Cardiac fibroblast (primary cell): ENCODE measurements at regions not wholly inside any gene's neighbourhood (a gene's known extent, or its start where the extent isn't known, plus 50 kb on each side); places are given as distances from the start of the nearest gene placed in this dataset.

ENCODE experiments used
- DNase-seq, 2 donors: peaks; one replicate each; pipeline versions ENCODE4 v3.0.0 to v3.0.0-alpha.2; 2010; ENCODE audit warnings: low read depth in 2 of 2
- H3K4me3 ChIP-seq, 2 donors: replicated peaks in 1 of 2; 1 replicate in 1 of 2; 2 replicates in 1 of 2; pipeline ENCODE4 v1.5.1; 2011; ENCODE audit warnings: low read depth in 2 of 2, low read length in 2 of 2, mild to moderate bottlenecking in 2 of 2, moderate library complexity in 1 of 2
- CTCF ChIP-seq: IDR thresholded peaks from one replicate; pipeline ENCODE4 v1.5.1; 2011; ENCODE audit warnings: low read depth, mild to moderate bottlenecking, low read length, inconsistent platforms

DNA sequence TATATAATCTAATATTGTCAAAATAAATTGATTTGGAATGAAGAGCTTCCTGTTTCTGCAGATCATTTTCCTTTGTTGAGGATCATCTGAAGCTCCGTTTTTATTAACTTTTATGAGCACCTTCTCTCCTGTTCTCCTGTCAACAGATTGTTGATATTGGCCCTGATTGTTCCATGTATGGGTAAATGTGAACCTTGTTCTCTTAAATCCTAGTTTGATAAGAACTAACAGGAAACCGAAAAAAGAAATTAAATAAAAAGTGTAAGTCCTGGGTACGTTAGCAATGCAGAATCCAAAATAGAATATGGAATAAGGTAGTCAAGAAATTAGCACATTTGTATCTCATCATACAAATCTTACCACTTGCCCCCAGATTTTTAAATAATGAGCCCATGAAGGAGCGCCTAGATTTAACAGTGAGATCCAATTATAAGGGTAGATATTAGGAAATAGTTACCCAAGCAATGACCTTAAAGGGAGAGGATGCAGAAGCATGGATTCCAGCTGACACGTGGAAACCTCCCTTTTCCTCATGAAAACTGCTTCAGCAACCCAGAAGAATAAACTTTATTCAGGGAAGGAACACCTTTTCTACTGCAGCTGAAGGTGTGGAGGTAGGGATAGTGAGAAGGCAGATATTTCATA lies 80.8 kb upstream of the PIK3R1 start:
- H3K4me3 ChIP-seq: no peak overlapping the region
- no peak for DNase-seq
- no peak for TF ChIP-seq CTCF

DNA sequence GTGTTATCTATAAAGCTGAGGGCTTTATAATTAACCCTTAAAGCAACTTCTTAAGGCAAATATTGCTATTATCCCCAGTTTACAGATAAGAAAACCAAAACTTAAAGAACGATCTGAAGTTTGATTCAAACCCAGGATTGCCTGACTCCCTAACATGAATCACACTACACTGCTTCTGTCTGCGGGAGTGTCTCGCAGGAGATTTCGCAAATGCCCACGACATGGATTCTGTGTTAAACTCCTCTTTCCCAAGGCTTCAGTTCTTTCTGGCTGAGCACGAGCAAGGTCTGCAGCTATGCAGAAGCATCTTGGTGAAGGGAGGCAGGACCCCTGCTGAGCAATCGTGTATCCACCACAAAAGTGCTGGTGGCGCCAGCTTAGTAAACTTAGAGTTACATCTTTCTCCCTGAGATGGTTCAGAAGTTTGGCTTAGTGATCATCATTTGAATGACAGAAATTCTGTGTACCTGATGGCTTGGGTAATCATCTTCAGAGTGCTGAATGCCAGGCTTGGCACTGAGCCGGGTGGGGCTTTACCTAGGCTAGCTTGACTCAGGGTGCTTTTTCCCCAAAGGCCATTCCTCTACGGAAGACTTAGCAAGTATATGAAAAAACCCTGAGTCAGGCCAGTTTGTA lies 81.4 kb upstream of the PIK3R1 start:
- peak in 1 of 2 donors; percentile 31 for DNase-seq
- no peak for TF ChIP-seq CTCF
- no peak overlapping the region for H3K4me3 ChIP-seq

DNA sequence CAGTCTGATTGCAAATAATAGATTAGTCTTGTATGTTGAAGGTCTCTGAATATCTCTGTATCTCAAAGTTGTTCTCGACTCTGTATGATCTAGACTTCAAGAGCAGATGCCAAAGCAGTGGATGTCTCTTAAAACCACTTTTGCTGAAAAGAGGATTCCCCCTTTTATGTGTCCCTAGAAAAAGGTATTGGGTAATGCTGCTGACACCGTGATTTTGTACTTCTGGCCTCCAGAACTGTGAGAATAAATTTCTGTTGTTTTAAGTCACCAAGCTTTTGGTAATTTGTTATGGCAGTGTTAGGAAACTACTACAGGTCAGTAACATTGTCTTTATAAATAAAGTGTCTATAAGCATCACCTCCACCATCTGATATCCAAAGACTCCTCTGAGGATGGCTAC lies 85.3 kb upstream of the PIK3R1 start:
- H3K4me3 ChIP-seq: no peak overlapping the region
- DNase-seq: no peak
- no peak for TF ChIP-seq CTCF

DNA sequence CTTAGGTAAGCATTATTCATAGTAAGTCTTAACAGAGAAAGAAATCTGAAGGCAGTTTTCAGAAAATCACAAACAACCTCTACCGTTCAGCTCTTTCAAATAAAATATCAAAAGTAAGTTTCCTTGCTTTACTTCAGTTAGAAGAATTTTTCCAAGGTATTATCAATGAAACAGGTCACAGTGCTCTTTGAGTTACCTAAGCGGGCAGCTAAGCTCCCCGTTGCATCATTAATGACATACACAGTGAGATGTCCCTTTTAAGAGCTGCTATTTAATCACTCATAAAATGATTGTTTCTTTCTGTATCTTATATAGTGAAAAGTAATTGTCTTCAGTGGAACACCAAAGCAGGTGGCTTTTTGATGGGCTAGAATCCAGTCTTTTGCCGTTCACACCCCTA lies 86.2 kb upstream of the PIK3R1 start:
- DNase-seq: no peak
- no peak overlapping the region for H3K4me3 ChIP-seq
- TF ChIP-seq CTCF: no peak

GRCh38 chr5:68126886-68127285 lies 88.7 kb upstream of the PIK3R1 start:
- no peak for TF ChIP-seq CTCF
- H3K4me3 ChIP-seq: no peak overlapping the region
- DNase-seq: no peak

DNA sequence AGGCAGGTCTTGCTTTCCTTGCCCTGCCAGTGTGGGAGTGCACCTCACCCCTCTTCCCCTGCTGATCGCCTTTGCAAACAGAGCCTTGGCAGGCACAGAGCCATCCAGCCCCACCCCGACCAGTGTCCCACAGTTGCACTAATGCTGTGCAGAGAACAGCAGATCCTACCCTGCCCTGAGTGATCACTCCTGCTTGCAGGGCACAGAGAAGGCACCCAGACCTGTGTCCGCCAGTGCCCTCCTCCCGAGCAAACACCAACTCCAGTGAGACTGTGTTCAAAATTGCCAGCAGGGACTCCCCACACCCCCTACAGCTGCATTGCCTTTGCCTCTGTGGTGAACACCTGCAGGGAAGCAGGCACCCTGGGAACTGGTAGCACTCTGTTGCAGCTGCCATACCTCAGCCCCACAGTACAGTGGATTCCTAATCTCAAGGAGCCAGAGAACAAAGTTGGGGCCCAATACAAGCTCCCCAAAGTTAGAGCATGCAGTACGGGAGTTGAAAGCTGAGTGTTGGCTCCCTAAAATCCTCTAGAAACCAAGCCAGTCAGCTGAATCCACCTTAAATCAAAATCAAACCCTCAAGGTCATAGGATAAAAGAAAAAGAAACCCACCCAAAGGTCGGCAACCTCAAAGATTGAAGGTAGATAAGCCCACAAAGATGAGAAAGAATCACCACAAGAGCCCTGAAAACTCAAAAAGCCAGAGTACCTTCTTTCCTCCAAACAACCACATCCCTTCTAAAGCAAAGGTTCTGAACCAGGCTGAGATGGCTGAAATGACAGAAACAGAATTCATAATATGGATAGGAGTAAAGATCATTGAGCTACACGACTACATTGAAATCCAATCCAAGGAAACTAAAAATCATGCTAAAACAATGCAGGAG lies 92.9 kb upstream of the PIK3R1 start:
- TF ChIP-seq CTCF: no peak
- H3K4me3 ChIP-seq: no peak overlapping the region
- DNase-seq: no peak
